ENCODE measurements at regions not wholly inside any gene's neighbourhood (a gene's known extent, or its start where the extent isn't known, plus 50 kb on each side); places are given as distances from the start of the nearest gene placed in this dataset.
"Not testable (repeated sequence)": the region's sequence is repeated elsewhere in the genome, so short reads cannot be mapped to it uniquely, and the experiment has no call there.

DNA sequence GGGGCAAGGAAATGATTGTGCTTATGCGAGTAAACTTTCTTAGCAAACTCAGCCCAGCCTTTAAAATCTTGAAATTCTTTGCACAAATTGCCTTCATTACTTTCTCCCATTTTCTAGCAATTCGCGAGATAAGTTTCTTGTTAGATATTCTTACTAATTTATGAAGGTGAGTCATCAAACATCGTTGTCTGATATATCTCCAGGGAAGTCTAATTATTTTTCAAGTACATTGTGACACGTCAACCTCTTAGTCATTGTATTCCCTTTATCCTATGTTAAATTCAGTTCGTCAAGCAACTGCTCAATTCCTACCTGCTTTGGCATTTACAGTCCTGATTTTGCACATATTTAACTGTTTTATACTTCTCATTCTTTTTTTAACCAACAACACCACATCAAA is 854.5 kb upstream of the CRIM1 start:
- TF ChIP-seq, protein P1, sequence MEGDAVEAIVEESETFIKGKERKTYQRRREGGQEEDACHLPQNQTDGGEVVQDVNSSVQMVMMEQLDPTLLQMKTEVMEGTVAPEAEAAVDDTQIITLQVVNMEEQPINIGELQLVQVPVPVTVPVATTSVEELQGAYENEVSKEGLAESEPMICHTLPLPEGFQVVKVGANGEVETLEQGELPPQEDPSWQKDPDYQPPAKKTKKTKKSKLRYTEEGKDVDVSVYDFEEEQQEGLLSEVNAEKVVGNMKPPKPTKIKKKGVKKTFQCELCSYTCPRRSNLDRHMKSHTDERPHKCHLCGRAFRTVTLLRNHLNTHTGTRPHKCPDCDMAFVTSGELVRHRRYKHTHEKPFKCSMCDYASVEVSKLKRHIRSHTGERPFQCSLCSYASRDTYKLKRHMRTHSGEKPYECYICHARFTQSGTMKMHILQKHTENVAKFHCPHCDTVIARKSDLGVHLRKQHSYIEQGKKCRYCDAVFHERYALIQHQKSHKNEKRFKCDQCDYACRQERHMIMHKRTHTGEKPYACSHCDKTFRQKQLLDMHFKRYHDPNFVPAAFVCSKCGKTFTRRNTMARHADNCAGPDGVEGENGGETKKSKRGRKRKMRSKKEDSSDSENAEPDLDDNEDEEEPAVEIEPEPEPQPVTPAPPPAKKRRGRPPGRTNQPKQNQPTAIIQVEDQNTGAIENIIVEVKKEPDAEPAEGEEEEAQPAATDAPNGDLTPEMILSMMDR (IDR thresholded peaks at IDR 0.05), result no peak
- DNase-seq (ENCODE audit: low spot score) (no peak), ATAC-seq (ENCODE audit: low FRiP score) (no peak)

DNA sequence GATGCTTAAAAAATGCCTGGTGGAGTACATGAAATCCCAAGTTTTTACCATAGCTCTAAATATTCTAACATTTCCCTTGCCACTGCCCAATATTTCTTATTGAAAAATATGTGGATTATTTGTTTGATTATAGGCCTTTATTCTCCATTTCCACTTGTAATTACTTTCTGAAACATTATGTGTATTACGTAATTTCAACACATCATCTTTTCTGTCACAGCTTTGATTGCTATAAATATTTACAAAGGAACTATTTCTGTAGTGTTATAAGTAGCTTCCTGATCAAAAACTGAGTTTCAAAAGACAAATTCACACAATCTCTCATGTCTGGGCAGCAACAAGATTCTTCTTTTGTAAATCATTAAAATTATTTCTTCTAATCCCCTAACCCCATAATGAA is 859.6 kb upstream of the CRIM1 start:
- ATAC-seq (ENCODE audit: low FRiP score) (no peak), DNase-seq (ENCODE audit: low spot score) (no peak)
- TF ChIP-seq, protein P1 (IDR thresholded peaks at IDR 0.05), result no peak

DNA sequence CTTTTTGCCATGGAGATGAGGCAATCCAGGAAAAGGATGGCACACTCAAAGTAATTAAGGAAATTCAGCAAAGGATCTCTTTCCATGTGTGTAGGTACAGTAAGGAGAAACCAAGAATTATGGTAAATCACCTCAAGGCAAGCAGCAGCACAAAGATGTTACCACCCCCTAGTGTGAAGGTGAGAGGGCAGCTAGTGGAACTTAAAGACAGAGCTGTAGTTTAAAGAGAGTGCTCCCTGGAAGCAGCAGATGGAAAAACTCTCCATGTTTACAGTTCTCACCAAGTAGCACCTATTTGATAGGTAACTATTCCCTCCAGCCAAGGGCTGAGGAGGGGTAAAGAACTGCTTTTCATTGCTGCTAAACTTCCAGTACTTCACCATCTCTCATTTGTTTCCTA is 860.4 kb upstream of the CRIM1 start:
- DNase-seq (ENCODE audit: low spot score) (no peak), ATAC-seq (ENCODE audit: low FRiP score) (no peak)
- TF ChIP-seq, protein P1 (IDR thresholded peaks at IDR 0.05), result no peak

DNA sequence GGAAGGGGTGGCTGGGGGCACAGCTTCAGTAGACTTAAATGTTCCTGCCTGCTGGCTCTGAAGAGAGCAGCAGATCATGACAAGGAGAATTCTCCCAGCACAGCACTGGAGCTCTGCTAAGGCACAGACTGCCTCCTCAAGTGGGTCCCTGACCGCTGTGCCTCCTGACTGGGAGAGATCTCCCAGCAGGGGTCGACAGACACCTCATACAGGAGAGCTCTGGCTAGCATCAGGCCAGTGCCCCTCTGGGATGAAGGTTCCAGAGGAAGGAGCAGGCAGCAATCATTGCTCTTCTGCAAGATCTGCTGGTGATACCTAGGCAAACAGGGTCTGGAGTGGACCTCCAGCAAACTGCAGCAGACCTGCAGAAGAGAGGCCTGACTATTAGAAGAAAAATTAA is 877.5 kb upstream of the CRIM1 start:
- not testable (repeated sequence) for ATAC-seq (ENCODE audit: low FRiP score); DNase-seq (ENCODE audit: low spot score)

DNA sequence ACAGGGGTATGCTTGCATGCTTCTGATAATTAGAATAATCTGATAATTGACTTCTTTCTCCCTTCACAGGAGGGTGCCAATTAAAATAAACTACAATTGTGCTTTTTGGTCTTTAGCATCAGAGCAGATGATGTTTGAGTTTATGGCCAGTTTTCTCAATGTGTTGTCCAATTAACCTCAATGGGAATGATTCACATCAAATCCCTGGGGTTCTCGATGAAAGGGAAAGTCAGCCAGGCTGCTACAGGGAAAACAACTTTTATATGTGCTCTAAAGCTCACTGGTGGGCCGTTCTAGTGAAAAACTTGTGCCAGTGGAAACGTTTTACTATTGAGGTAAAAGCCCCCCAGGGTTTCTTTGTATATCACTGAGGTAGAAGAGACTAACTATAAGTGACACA is 887.3 kb upstream of the CRIM1 start:
- DNase-seq (ENCODE audit: low spot score) (no peak), ATAC-seq (ENCODE audit: low FRiP score) (no peak)
- TF ChIP-seq, protein P1 (IDR thresholded peaks at IDR 0.05), result no peak

DNA sequence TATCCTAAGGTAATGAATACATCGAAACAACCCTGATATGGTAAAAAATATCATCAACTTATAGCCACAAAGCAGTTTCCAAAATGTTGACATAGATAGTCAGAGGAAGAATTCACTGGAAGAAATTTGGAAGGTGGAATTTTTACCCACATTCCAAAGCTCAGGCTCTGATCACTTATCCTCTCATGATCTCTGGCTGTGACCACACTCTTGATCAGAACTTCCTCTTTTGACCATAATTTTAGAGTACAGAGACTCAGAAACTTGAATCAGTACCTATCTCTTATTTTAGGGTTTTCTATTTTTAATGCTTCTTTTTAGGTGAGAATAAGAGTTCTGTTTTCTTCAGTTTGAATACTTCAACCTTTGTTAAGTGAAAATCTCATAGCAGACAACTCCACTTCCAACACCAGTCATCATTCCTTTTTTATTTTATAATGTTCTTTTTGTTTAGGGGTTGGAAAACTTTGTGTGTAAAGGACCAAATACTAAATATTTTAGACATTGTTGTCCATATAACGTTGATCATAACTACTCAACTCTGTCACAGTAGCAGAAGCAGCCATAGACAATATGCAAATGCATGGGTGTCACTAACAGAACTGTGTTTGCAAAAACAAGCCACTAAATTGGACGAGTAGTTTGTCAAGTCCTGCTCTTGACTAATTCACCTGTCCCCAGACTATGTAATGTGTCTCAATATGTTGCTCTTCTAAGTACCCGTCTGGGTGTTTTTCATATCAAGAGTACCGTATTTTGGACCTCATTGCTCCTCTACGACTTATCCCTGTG is 891.6 kb upstream of the CRIM1 start:
- TF ChIP-seq, protein P1 (IDR thresholded peaks at IDR 0.05), result no peak
- no peak for DNase-seq (ENCODE audit: low spot score)
- no peak for ATAC-seq (ENCODE audit: low FRiP score)

DNA sequence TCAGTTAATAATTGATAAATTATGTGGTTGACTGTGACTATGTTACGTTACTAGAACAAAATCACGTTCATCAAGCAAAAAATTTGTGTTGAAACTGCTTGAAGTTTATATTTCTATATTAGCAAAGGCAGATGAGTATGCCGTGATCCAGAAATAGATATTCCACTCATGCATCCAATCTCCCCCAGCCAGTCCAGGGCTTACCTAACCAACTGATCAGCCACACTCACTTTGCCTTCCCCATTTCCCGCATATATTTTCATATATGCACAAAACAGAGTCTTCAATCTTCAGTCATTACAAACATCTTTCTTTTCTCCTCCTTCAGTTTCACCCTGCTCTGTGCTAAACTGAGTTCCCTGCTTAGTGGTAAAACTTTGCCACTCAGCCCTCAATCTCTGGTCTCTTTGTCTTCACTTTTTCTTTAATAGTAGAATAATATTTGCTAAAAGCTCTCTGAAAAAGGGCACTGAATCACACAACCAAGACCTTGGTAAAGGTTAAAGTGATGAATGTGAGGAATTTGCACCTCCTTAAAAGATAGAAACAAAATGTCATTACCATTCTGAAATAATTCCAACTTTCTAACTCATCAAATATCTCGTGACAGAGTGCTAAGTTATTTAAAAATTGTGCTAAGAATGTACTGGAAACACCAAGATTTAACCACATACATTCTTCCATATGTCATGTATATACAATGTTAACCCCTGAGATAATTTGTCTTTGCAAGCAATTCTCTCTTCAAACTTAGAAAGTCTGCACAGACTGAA is 893.2 kb upstream of the CRIM1 start:
- DNase-seq (ENCODE audit: low spot score) (no peak), ATAC-seq (ENCODE audit: low FRiP score) (no peak)
- TF ChIP-seq, protein P1 (IDR thresholded peaks at IDR 0.05), result no peak

Data from omental fat pad (tissue), 3 donors.